CD4-positive, alpha-beta T cell (primary cell): ENCODE measurements at regions not wholly inside any gene's neighbourhood (a gene's known extent, or its start where the extent isn't known, plus 50 kb on each side); places are given as distances from the start of the nearest gene placed in this dataset.

Experiments used
- ATAC-seq: fragments of 200-7000 bp; cut with Tn5 transposase; one replicate; pipeline ENCODE4 v1.10.0; 2022; ENCODE audit warnings: mild to moderate bottlenecking; ENCODE audit not compliant: poor library complexity
- CTCF ChIA-PET: fragments of 350-600 bp; sonication (Branson Sonifier 250); formaldehyde crosslinking; loops from one replicate; lab custom pipeline; 2021; ENCODE audit warnings: antibody characterized with exemption, inconsistent platforms; lab: Charles Lee
- POLR2A ChIA-PET: fragments of 350-600 bp; sonication (Branson Sonifier 250); formaldehyde crosslinking; loops from one replicate; lab custom pipeline; 2021; ENCODE audit warnings: antibody characterized with exemption, inconsistent platforms; lab: Charles Lee
- DNase-seq, 14 experiments: peaks; one replicate each; pipeline ENCODE4 v3.0.0-alpha.2; 2013 to 2020; ENCODE audit warnings: mixed read lengths in 2 of 14
- H3K27ac ChIP-seq, 2 donors: one replicate each; pipeline versions ENCODE4 v1.5.1 to v1.7.0; 2013; ENCODE audit warnings: low read length in 2 of 2, low read depth in 1 of 2, mild to moderate bottlenecking in 1 of 2
- H3K27me3 ChIP-seq, 2 experiments: 1 replicate in 1 of 2; 2 replicates in 1 of 2; pipeline versions ENCODE4 v1.6.1 to v1.7.0; 2013; ENCODE audit warnings: low read length in 2 of 2, control low read depth in 1 of 2, mild to moderate bottlenecking in 1 of 2, moderate library complexity in 1 of 2; ENCODE audit not compliant: insufficient read depth in 2 of 2, control insufficient read depth in 1 of 2
- H3K36me3 ChIP-seq: one replicate; pipeline ENCODE4 v1.6.1; 2013; ENCODE audit warnings: low read length, control low read depth; ENCODE audit not compliant: insufficient read depth
- H3K4me1 ChIP-seq: one replicate; pipeline ENCODE4 v1.6.1; 2013; ENCODE audit warnings: low read length, control low read depth; ENCODE audit not compliant: insufficient read depth
- H3K4me3 ChIP-seq: one replicate; pipeline ENCODE4 v1.5.1; 2013; ENCODE audit warnings: mild to moderate bottlenecking, low read length, moderate library complexity
- H3K9me3 ChIP-seq, 2 experiments: 1 replicate in 1 of 2; 2 replicates in 1 of 2; pipeline versions ENCODE4 v1.6.1 to v1.7.0; 2013; ENCODE audit warnings: low read length in 2 of 2, mild to moderate bottlenecking in 2 of 2, control low read depth in 1 of 2, moderate library complexity in 1 of 2; ENCODE audit not compliant: control insufficient read depth in 1 of 2, insufficient read depth in 1 of 2
- H3K27ac Mint-ChIP-seq: one replicate; pipeline ENCODE4 v1.8.0; 2020; ENCODE audit warnings: mixed read lengths
- H3K27me3 Mint-ChIP-seq: one replicate; pipeline ENCODE4 v1.8.0; 2021; ENCODE audit warnings: mixed read lengths
- H3K36me3 Mint-ChIP-seq: one replicate; pipeline ENCODE4 v1.8.0; 2021; ENCODE audit warnings: low read depth, mixed read lengths
- H3K4me1 Mint-ChIP-seq: one replicate; pipeline ENCODE4 v1.8.0; 2021; ENCODE audit warnings: low read depth, mixed read lengths
- H3K4me3 Mint-ChIP-seq: one replicate; pipeline ENCODE4 v1.8.0; 2020; ENCODE audit warnings: mild to moderate bottlenecking, mixed read lengths
- H3K9me3 Mint-ChIP-seq: one replicate; pipeline ENCODE4 v1.8.0; 2020; ENCODE audit warnings: mixed read lengths
- intact Hi-C, 2 experiments: fragments of 100-400 bp; cut with DNase I in 1 of 2; cut with micrococcal nuclease in 1 of 2; formaldehyde crosslinking; loops; one replicate each; pipeline versions ENCODE4 v1.15.1 to v1.9.0; 2023 to 2025; cut with DNase I, micrococcal nuclease
- TF ChIP-seq, protein P1 (sequence below): fragments of 200-600 bp; IDR thresholded peaks from one replicate; pipeline ENCODE4 v1.8.0; 2022; ENCODE audit warnings: antibody characterized with exemption, mild to moderate bottlenecking

DNA sequence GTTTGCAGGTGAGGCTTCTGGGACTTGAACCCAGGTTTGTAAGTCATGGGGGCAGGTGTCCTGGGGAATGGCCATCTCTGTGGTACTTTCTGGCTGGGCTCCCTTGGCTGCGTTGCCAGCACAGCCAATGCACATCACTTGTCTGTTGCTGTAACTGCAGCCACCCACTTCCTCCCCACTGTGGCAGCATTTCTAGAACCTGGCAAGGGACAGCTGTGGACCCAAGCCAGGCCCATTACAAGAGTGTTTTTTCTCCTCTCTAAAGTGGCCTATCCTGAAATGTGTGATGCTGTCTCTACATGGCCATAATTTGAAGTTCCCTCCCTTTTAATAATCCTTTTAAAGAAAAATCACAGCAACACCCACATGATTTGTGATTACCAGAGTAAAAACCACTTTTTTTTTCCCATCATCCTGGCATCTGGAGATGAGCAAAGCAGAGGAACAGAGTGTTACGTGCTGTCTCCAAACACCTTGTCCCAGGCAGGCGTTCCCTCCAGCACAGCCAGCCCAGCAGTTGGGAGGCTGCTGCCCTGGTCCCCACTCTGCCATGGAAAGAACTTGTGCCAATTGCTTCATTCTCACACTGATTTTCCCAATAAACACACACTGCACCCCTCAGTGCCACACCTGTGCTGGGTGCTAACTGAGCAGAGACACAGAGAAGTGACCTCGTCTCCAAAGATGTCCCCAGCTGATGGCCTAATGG, 360.6 kb upstream of the USP24 start:
- no peaks in the 10 kb centered on the region for H3K9me3 Mint-ChIP-seq
- Histone ChIP-seq H3K27ac (no peak overlapping the region), H3K27me3 (peaks cover 0 to 5% of the 10 kb centered on the region in 2 experiments), H3K36me3 (no peaks in the 10 kb centered on the region), H3K4me3 (no peak overlapping the region), H3K9me3 (no peaks in the 10 kb centered on the region), H3K4me1 (no peaks in the 10 kb centered on the region)
- no peak for DNase-seq
- intact Hi-C loops: no loop called here
- POLR2A ChIA-PET: no interaction called here
- H3K4me1 Mint-ChIP-seq: no peaks in the 10 kb centered on the region
- no peak overlapping the region for H3K4me3 Mint-ChIP-seq
- H3K27ac Mint-ChIP-seq: no peak overlapping the region
- H3K36me3 Mint-ChIP-seq: no peaks in the 10 kb centered on the region
- ATAC-seq: no peak
- H3K27me3 Mint-ChIP-seq: peaks cover 11% of the 10 kb centered on the region
- CTCF ChIA-PET: no interaction called here
- TF ChIP-seq, protein P1, sequence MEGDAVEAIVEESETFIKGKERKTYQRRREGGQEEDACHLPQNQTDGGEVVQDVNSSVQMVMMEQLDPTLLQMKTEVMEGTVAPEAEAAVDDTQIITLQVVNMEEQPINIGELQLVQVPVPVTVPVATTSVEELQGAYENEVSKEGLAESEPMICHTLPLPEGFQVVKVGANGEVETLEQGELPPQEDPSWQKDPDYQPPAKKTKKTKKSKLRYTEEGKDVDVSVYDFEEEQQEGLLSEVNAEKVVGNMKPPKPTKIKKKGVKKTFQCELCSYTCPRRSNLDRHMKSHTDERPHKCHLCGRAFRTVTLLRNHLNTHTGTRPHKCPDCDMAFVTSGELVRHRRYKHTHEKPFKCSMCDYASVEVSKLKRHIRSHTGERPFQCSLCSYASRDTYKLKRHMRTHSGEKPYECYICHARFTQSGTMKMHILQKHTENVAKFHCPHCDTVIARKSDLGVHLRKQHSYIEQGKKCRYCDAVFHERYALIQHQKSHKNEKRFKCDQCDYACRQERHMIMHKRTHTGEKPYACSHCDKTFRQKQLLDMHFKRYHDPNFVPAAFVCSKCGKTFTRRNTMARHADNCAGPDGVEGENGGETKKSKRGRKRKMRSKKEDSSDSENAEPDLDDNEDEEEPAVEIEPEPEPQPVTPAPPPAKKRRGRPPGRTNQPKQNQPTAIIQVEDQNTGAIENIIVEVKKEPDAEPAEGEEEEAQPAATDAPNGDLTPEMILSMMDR: no peak

DNA sequence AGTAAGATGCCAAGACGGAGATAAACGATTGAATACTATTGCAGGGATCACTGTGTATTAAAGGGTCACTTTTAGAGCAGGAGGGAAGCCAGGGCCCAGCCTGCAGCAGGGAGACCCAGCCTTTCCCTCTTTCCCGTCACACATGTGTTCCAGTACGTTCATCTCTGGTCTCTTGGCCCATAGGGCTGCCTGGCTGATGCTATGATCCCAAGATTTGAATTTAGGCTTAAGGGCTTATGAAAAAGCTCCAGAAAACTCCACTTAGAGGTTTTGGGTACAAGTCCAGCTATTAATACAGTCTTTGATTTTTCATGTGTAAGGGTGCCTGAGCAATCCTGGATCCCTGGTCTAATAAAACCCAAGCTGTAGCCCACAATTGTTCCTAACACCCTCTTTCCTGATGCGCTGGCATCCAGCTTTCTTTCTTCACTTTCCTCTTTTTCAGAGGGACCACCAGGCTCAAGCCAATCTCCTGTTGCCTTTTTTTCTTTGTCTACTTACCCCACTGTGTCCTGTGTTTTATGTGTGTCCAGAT, 359.6 kb upstream of the USP24 start:
- TF ChIP-seq, protein P1: no peak
- Histone ChIP-seq H3K27me3 (peaks cover 0 to 5% of the 10 kb centered on the region in 2 experiments), H3K4me1 (no peaks in the 10 kb centered on the region), H3K27ac (no peak overlapping the region), H3K4me3 (no peak overlapping the region), H3K36me3 (no peaks in the 10 kb centered on the region), H3K9me3 (no peaks in the 10 kb centered on the region)
- no peak overlapping the region for H3K4me3 Mint-ChIP-seq
- DNase-seq: no peak
- H3K4me1 Mint-ChIP-seq: no peaks in the 10 kb centered on the region
- no peak overlapping the region for H3K27ac Mint-ChIP-seq
- intact Hi-C loops: no loop called here
- peaks cover 9% of the 10 kb centered on the region for H3K27me3 Mint-ChIP-seq
- ChIA-PET CTCF (no interaction called here), POLR2A (no interaction called here)
- no peak for ATAC-seq
- H3K36me3 Mint-ChIP-seq: no peaks in the 10 kb centered on the region
- H3K9me3 Mint-ChIP-seq: no peaks in the 10 kb centered on the region

DNA sequence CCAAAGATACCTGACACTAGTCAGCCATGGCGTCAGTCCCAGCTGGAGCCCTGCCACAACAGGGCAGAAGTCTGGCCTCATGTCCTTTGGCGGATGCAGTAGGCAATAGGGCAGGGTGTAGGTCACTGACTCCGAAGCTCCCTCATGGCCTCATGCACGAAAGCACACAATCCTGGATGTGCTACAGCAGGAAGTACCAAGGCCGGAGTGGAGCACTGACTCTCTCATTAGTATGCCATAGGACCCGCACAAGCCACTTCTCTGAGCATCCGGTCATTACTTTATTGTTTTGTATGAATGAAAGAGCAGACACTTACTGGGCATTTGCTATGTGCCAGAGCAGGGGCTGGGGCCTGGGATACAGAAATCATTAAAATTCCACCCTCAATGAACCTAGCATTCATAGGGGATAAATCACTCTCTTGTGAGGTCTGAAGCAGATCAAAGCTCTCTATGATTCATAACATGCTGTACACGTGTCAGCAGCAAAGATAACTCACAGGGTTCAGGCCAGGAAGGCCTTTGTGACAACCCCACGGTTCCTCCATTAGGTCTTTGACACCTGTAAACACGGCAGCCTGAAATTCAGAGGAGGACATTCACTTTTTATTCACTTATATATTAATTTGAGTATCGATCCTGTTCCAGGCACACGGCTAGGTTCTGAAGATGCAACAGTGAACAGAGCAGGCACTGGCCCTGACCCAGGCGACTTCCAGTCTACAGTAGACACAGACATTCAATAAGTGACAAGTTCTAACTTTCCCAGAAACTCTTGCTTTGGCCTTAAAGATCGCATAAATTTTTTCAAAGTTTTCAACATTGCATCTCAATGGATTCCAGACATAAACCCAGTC, 357.9 kb upstream of the USP24 start:
- no peaks in the 10 kb centered on the region for H3K36me3 Mint-ChIP-seq
- peaks cover 0 to 2% of the 10 kb centered on the region in 2 experiments for H3K27me3 ChIP-seq
- no peaks in the 10 kb centered on the region for H3K4me1 ChIP-seq
- H3K9me3 Mint-ChIP-seq: no peaks in the 10 kb centered on the region
- DNase-seq (no peak), ATAC-seq (no peak)
- H3K4me3 Mint-ChIP-seq: no peak overlapping the region
- intact Hi-C loops: no loop called here
- H3K4me3 ChIP-seq: no peak overlapping the region
- CTCF ChIA-PET: no interaction called here
- H3K36me3 ChIP-seq: no peaks in the 10 kb centered on the region
- no peaks in the 10 kb centered on the region for H3K9me3 ChIP-seq
- peaks cover 12% of the 10 kb centered on the region for H3K27me3 Mint-ChIP-seq
- no peak overlapping the region for H3K27ac Mint-ChIP-seq
- TF ChIP-seq, protein P1: no peak
- POLR2A ChIA-PET: no interaction called here
- H3K27ac ChIP-seq: no peak overlapping the region
- no peaks in the 10 kb centered on the region for H3K4me1 Mint-ChIP-seq
